Glomerular endothelial cell (primary cell): ENCODE measurements at regions not wholly inside any gene's neighbourhood (a gene's known extent, or its start where the extent isn't known, plus 50 kb on each side); places are given as distances from the start of the nearest gene placed in this dataset.
"Not testable (repeated sequence)": the region's sequence is repeated elsewhere in the genome, so short reads cannot be mapped to it uniquely, and the experiment has no call there.

Experiments
- DNase-seq: peaks from one replicate; pipeline ENCODE4 v3.0.0-alpha.2; 2011; ENCODE audit warnings: low read depth, low spot score; ENCODE audit errors: extremely low read depth

- DNase-seq: no peak
Measured at GRCh38 chr12:102344691-102345090, 135.7 kb downstream of the IGF1 start.

- no peak for DNase-seq
Measured at GRCh38 chr12:102343361-102344121, 136.8 kb downstream of the IGF1 start.

GRCh38 chr12:102342281-102343006 lies 137.9 kb downstream of the IGF1 start:
- no peak for DNase-seq

- DNase-seq: no peak
Measured at GRCh38 chr12:102334765-102335164, 137.1 kb upstream of the PMCH start.

- DNase-seq: no peak
Measured at GRCh38 chr12:102331419-102331818, 133.8 kb upstream of the PMCH start.

- DNase-seq: no peak
Measured at GRCh38 chr12:102329883-102330282, 132.2 kb upstream of the PMCH start.

- no peak for DNase-seq
Measured at GRCh38 chr12:102326982-102327381, 129.3 kb upstream of the PMCH start.

- not testable (repeated sequence) for DNase-seq
Measured at GRCh38 chr12:102325108-102325507, 127.5 kb upstream of the PMCH start.

- no peak for DNase-seq
Measured at GRCh38 chr12:102323799-102324198, 126.2 kb upstream of the PMCH start.

GRCh38 chr12:102322254-102322653 lies 124.6 kb upstream of the PMCH start:
- DNase-seq: no peak

- DNase-seq: no peak
Measured at GRCh38 chr12:102321305-102322082, 123.9 kb upstream of the PMCH start.

GRCh38 chr12:102317155-102317554 lies 119.5 kb upstream of the PMCH start:
- no peak for DNase-seq

GRCh38 chr12:102316723-102317122 lies 119.1 kb upstream of the PMCH start:
- DNase-seq: no peak

GRCh38 chr12:102314821-102315220 lies 117.2 kb upstream of the PMCH start:
- no peak for DNase-seq

- not testable (repeated sequence) for DNase-seq
Measured at GRCh38 chr12:102313116-102313971, 115.7 kb upstream of the PMCH start.

- no peak for DNase-seq
Measured at GRCh38 chr12:102305486-102305885, 107.9 kb upstream of the PMCH start.

GRCh38 chr12:102304667-102305066 lies 107.0 kb upstream of the PMCH start:
- DNase-seq: not testable (repeated sequence)

GRCh38 chr12:102302553-102302952 lies 104.9 kb upstream of the PMCH start:
- DNase-seq: no peak

GRCh38 chr12:102301547-102301946 lies 103.9 kb upstream of the PMCH start:
- no peak for DNase-seq

- peak; percentile 45 for DNase-seq
Measured at GRCh38 chr12:102300824-102301461, 103.3 kb upstream of the PMCH start.
